WI38 (cell line): ENCODE measurements at regions not wholly inside any gene's neighbourhood (a gene's known extent, or its start where the extent isn't known, plus 50 kb on each side); places are given as distances from the start of the nearest gene placed in this dataset.

Experiments
- H3K4me3 ChIP-seq: 2 replicates; pipeline ENCODE4 v1.5.1; 2011; ENCODE audit warnings: low read depth, mild to moderate bottlenecking, control low read depth, low read length
- TF ChIP-seq, protein P1 (sequence below): IDR thresholded peaks from 2 replicates; pipeline ENCODE4 v1.5.1; 2012; ENCODE audit warnings: low read depth, mild to moderate bottlenecking, control low read depth, low read length

DNA sequence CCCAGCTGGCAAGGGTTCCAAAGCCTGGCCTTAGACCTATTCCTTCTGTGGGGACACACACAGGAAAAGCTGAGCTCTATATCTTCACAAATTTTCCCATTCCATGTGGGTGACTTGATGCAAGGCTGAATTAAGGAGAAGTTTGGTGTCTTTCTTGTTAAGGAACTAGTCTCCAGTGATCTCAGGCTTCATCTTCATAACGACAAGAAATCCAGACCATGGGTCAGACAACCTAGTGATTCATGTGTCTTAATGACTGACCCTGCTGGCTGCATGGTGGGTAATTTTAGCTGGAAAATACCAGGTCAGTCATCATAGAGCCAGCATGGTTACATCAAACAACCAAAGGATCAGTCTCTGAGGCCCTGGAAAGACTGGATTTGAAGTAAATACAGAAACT, 112.7 kb upstream of the SLC4A7 start:
- H3K4me3 ChIP-seq, result no peak overlapping the region
- TF ChIP-seq, protein P1, sequence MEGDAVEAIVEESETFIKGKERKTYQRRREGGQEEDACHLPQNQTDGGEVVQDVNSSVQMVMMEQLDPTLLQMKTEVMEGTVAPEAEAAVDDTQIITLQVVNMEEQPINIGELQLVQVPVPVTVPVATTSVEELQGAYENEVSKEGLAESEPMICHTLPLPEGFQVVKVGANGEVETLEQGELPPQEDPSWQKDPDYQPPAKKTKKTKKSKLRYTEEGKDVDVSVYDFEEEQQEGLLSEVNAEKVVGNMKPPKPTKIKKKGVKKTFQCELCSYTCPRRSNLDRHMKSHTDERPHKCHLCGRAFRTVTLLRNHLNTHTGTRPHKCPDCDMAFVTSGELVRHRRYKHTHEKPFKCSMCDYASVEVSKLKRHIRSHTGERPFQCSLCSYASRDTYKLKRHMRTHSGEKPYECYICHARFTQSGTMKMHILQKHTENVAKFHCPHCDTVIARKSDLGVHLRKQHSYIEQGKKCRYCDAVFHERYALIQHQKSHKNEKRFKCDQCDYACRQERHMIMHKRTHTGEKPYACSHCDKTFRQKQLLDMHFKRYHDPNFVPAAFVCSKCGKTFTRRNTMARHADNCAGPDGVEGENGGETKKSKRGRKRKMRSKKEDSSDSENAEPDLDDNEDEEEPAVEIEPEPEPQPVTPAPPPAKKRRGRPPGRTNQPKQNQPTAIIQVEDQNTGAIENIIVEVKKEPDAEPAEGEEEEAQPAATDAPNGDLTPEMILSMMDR, result no peak

DNA sequence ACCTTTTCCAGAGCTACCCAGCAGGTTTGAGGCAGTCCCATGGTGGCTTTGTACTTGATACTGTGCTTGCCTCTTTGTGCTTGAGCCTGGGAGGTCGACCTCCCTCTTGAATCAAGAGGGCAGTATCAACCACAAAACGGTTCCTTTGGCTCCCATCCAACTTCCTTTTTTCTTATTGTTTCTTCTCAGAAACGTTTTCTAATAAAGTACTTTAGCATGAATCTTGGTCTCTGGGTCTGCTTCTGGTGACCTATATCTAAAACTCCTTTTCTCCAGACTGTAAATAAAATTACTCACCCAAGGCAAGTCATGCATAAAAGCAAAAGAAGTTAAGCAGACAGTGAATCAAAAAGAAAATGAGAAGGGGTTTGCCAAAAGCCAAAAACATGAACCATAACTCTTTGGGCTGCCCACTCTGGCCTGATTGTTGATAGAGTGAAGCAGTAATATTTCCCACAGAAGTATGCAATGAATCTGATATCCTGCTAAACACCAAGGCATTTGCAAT, 112.2 kb upstream of the SLC4A7 start:
- no peak overlapping the region for H3K4me3 ChIP-seq
- TF ChIP-seq, protein P1, result no peak

DNA sequence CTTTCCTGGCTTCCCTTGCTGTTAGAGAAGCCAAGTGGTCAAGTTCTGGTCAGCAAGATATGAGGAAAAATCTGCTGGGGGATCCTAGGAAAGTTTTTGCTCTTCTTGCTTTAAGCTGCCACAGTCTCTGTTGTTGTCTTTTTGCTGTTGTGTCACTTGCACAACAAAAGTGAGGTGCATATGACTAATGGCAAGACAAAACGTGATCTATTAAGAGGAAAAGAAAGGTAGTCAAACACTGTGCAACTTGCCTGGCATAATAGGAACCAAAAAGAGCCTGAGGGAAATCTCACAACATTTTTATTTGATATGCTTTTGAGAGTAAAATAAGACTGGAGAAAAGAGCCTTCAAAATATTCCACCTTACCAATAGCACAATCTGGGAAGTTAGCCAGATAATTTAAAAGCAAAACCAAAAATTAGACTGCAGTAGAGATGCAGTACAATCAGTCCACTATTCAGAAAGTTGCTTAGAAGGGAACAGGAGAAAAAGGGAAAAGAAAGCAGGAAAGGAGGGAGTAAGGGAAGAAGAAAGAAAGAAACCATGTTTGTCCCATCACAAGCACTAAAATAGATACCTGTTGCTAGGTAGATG, 110.0 kb upstream of the SLC4A7 start:
- no peak overlapping the region for H3K4me3 ChIP-seq
- TF ChIP-seq, protein P1, result no peak

DNA sequence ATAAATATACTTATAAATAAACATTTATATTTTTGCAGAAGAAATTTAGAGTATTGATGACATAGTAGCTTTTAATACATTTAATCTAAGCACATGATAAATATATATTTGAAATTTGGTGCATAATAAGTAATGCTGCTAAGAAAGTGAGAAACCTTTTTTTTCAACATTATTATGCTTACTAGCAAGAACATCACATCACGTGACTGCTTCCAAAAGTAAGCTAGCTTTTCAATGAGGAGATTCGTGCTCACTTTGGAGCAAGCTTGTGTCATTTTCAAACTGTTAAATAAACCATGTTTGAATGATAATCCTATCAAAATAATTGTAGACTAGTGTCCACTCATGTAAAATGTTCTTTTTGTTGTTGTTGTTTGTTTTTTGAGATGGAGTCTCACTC, 109.0 kb upstream of the SLC4A7 start:
- TF ChIP-seq, protein P1, result no peak
- H3K4me3 ChIP-seq, result no peak overlapping the region

DNA sequence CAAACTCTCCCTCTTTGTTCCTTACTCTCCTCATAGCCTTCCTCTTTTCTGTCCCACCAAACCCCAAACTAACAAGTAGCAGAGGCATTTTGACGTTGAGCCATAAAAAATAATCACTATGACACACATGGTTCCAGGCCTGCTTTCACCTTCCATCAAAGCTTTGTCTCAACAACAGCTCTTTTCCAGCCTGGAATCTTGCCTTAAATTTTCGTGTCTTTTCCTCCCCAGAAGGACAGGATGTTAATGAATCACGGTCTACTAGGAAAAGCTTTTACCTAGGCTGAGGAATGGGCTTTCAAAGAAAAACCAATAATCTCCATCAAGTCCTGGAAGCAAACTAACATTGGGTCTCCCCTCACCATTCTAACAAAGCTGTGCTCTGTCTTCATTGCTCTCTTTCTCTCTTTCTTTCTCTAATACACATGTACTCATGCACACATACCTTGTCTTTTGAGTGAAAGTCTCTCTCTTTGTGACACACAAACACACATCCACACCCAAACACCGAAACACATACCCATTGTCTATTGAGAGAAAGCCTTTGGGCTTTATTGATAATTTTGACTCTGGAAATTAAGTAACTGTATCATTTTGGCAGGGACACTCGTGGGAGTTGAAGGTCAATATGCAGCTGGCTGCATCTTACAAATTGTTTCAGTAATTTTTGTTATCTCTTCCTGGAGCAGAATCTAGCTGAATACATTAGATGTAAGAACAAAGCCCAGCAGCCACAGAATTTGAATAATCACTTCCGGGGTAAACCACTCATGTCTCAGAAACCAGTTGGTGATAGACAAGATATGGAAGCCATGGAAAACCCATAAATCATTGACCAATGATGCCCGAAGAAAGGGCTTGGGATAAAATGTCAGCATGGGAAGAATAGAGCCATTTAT, 107.4 kb upstream of the SLC4A7 start:
- H3K4me3 ChIP-seq, result no peak overlapping the region
- TF ChIP-seq, protein P1, result no peak

DNA sequence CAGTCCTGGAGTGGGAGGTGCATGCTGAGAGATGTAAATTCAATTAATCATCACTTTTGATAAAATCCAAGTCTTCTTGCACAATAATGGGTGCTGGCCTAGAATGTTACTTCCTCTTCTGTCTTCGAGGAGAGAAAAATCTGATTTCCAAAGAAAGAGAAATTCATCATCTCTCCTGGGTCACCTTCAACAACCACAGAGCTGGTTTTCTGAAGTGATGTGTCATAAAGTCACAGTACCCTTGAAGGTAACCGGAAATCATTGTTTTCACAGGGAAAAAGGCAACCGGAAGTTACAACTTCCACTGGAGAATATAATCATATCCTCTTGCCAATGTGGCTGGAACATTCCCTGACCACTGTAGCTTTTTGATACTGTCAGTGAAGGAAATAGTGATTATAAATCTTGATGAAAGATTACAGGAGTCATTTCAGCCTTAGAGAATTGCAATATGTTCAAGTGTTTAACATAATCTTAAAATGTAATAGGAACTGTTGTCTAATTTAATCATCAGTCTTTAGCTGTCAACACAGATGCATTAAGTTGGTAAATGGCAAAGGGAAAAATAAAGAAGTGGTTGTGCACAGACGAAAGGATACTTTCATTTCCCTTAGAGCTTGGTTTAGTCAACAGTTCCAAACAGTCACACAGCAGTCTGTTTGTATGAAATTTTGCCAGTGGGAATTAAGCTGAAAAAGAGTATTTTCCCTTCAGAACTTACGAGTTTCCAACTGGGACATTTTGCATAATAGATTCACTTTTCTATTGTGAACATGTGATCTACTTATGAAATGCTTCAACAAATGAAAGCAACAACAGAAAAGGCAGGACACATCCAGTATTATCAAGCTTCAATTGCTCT, 106.5 kb upstream of the SLC4A7 start:
- H3K4me3 ChIP-seq, result no peak overlapping the region
- TF ChIP-seq, protein P1, result no peak
